ENCODE measurements at regions not wholly inside any gene's neighbourhood (a gene's known extent, or its start where the extent isn't known, plus 50 kb on each side); places are given as distances from the start of the nearest gene placed in this dataset.

DNA sequence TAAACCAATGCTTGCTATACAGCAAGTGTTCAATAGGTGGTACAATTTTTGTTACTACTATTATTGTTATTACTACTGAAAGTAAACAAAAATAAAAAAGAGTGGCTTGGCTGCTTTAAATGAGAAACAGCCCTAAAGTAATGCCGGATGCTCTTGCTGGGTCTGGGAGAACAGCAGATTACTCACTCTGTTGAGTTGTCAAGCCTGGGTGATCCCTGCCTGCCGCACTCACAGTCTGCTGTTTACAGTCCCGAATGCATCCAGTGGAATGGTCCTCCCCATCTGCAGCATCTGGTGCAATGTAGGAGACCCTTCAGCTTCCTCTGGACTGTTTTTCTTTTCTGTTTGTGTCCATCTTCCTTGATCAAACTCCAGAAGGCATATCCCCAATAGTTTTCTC lies 102.7 kb upstream of the IVNS1ABP start:
- Histone ChIP-seq H3K9me3 (no peaks in the 10 kb centered on the region), H3K27ac (no peak overlapping the region), H3K27me3 (no peaks in the 10 kb centered on the region), H3K36me3 (no peaks in the 10 kb centered on the region), H3K4me3 (no peak overlapping the region), H3K4me1 (no peaks in the 10 kb centered on the region)
- DNase-seq: no peak
- no peak for TF ChIP-seq POLR2A (IDR thresholded peaks at IDR 0.05)
- TF ChIP-seq, protein P1, sequence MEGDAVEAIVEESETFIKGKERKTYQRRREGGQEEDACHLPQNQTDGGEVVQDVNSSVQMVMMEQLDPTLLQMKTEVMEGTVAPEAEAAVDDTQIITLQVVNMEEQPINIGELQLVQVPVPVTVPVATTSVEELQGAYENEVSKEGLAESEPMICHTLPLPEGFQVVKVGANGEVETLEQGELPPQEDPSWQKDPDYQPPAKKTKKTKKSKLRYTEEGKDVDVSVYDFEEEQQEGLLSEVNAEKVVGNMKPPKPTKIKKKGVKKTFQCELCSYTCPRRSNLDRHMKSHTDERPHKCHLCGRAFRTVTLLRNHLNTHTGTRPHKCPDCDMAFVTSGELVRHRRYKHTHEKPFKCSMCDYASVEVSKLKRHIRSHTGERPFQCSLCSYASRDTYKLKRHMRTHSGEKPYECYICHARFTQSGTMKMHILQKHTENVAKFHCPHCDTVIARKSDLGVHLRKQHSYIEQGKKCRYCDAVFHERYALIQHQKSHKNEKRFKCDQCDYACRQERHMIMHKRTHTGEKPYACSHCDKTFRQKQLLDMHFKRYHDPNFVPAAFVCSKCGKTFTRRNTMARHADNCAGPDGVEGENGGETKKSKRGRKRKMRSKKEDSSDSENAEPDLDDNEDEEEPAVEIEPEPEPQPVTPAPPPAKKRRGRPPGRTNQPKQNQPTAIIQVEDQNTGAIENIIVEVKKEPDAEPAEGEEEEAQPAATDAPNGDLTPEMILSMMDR (IDR thresholded peaks at IDR 0.05 in 4 of 5, conservative IDR thresholded peaks at IDR 0.05 in 1 of 5): no peak
- ATAC-seq: no peak
- intact Hi-C loops (cut with DNase I; ENCODE audit: low total_unique reads) (loop anchor here (10.0 kb wide), 1 partner anchor 255 kb away; no protein-coding TSS in a partner anchor), in situ Hi-C loops (cut with MboI; ENCODE audit: low sequenced_read_pairs in 4 of 4) (no loop called here)

DNA sequence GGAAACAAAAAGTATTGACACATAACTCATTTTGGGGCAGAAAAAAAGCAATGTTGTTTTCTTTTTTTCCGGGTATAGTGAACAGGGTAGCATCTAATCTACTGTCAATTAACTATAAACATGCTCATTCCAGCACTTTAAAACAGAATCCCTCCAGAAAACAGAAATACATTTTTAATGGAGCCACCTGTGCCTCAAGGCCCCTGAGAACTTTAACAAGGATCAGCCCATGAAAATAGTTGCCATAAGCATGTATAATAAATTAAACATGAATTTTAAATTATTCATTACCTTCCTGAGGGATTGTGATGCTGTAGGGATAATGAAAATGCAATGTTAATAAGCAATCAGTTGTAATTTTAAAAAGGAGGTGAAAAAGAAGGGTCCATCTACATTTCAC lies 101.4 kb upstream of the IVNS1ABP start:
- in situ Hi-C loops (cut with MboI; ENCODE audit: low sequenced_read_pairs in 4 of 4): no loop called here
- Histone ChIP-seq H3K4me1 (no peaks in the 10 kb centered on the region), H3K4me3 (no peak overlapping the region), H3K36me3 (no peaks in the 10 kb centered on the region), H3K27ac (no peak overlapping the region), H3K9me3 (no peaks in the 10 kb centered on the region), H3K27me3 (no peaks in the 10 kb centered on the region)
- ATAC-seq: no peak
- TF ChIP-seq, protein P1 (IDR thresholded peaks at IDR 0.05 in 4 of 5, conservative IDR thresholded peaks at IDR 0.05 in 1 of 5): no peak
- no peak for TF ChIP-seq POLR2A (IDR thresholded peaks at IDR 0.05)
- intact Hi-C loops (cut with DNase I; ENCODE audit: low total_unique reads): no loop called here
- DNase-seq: no peak

DNA sequence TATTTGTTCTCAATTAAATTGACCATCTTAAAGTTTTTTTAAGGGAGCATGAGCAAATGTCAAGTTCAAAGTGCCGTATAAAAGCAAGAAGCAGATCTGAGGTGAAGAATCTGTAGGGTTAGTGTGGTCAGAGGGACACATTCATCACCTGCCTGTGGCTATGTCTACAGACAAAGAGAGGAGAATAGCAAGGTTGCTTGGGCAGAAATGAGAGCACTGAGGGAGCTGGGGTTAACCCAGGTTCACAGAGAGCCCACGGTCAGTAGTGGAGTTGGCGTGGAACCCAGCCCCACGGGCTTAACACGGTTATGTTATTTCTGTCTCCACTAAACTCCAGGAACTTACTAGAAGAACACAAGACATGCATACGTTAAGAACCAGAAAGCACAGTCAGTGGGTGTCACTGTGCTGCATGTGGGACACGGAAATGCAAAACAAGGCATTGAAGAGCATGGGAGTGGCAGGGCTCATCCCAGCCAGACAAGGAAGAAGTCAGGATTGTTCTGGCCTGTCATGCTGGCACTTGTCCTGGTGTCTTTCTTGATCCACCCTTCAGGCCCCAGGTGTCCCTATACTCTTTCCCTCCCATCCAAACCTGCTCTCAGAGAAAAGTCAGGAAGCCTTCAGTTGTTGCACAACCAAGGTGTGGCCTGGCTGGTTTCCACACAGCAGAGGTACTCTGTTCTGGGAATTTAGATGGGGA lies 95.5 kb upstream of the IVNS1ABP start:
- ATAC-seq: no peak
- Histone ChIP-seq H3K4me1 (no peaks in the 10 kb centered on the region), H3K9me3 (no peaks in the 10 kb centered on the region), H3K4me3 (no peak overlapping the region), H3K27ac (no peak overlapping the region), H3K36me3 (no peaks in the 10 kb centered on the region), H3K27me3 (no peaks in the 10 kb centered on the region)
- intact Hi-C loops (cut with DNase I; ENCODE audit: low total_unique reads): no loop called here
- TF ChIP-seq, protein P1 (IDR thresholded peaks at IDR 0.05 in 4 of 5, conservative IDR thresholded peaks at IDR 0.05 in 1 of 5): no peak
- TF ChIP-seq POLR2A (IDR thresholded peaks at IDR 0.05): no peak
- in situ Hi-C loops (cut with MboI; ENCODE audit: low sequenced_read_pairs in 4 of 4): no loop called here
- DNase-seq: no peak

DNA sequence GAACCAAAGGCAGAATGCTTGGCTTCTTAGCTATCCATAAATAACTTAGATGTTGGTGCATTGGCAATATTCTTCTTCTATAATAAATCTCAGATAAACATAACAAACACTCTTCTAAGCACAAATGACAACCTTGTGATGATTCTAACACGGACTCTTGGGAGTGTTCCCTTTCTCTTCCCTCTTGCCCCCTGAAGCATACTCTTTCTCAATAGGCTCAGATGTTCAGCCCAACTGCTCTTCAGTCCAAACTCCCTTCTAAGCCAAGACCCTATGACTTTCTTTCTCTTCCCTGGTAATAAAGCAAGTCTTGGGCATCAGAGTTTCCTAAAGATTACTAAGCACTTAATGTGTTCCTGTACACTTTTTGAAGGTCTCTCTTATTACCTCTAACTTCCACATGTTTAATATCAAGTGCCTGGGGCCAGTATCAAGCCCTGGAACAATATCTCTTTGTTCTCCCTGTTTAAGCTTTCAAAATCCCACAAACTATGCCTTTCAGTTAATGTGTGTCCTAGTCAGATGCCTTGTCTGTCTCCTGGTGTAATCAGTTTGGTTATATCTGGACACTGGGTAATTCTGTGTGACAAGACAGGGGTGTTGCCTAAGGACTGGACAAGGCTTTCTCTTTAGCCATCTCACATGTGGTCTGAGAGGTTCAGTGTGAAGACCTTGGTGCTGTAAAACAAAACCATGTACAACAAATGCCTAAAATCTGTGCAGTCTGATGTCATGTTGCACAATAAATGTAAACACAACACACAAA lies 92.9 kb upstream of the IVNS1ABP start:
- H3K27ac ChIP-seq: no peak overlapping the region
- H3K4me1 ChIP-seq: no peaks in the 10 kb centered on the region
- no peak overlapping the region for H3K4me3 ChIP-seq
- H3K27me3 ChIP-seq: no peaks in the 10 kb centered on the region
- ATAC-seq (no peak), DNase-seq (no peak)
- intact Hi-C loops (cut with DNase I; ENCODE audit: low total_unique reads) (no loop called here), in situ Hi-C loops (cut with MboI; ENCODE audit: low sequenced_read_pairs in 4 of 4) (no loop called here)
- H3K9me3 ChIP-seq: no peaks in the 10 kb centered on the region
- no peaks in the 10 kb centered on the region for H3K36me3 ChIP-seq
- TF ChIP-seq, protein P1 (IDR thresholded peaks at IDR 0.05 in 4 of 5, conservative IDR thresholded peaks at IDR 0.05 in 1 of 5): no peak
- no peak for TF ChIP-seq POLR2A (IDR thresholded peaks at IDR 0.05)
